ENCODE measurements at regions not wholly inside any gene's neighbourhood (a gene's known extent, or its start where the extent isn't known, plus 50 kb on each side); places are given as distances from the start of the nearest gene placed in this dataset.

- CTCF ChIA-PET, result no interaction called here
- H3K27ac ChIP-seq (ENCODE audit: control insufficient read depth, insufficient read depth), result no peak overlapping the region
- H4K20me1 ChIP-seq (ENCODE audit: control insufficient read depth, insufficient read depth), result no peaks in the 10 kb centered on the region
- POLR2A ChIA-PET, result no interaction called here
- RAD21 ChIA-PET (ENCODE audit: unreplicated experiment), result no interaction called here
- in situ Hi-C loops (cut with MboI) (no loop called here), intact Hi-C loops (cut with micrococcal nuclease; ENCODE audit: unreplicated experiment) (no loop called here)
- no peak for TF ChIP-seq RAD51 (IDR thresholded peaks at IDR 0.05)
- TF ChIP-seq BCL3 (IDR thresholded peaks at IDR 0.05; ENCODE audit: borderline replicate concordance, insufficient read depth, low read depth, low read length, poor library complexity, severe bottlenecking), result no peak
- no peak overlapping the region for H3K4me3 ChIP-seq
- no TSS peak for BruUV-seq (replicated peaks)
- H2AFZ ChIP-seq (ENCODE audit: control insufficient read depth, low read depth, low read length), result no peak overlapping the region
- no peaks in the 10 kb centered on the region for H3K27me3 ChIP-seq (replicated peaks in 1 of 2; ENCODE audit: control insufficient read depth in 2 of 2, insufficient read depth in 2 of 2, low read length in 1 of 2)
- no peaks in the 10 kb centered on the region for H3K36me3 ChIP-seq (ENCODE audit: control insufficient read depth in 2 of 2, insufficient read depth in 2 of 2, low read length in 1 of 2)
- H3K4me2 ChIP-seq (ENCODE audit: control insufficient read depth, insufficient read depth), result no peak overlapping the region
- no peaks in the 10 kb centered on the region for H3K9me3 ChIP-seq (replicated peaks; ENCODE audit: control insufficient read depth, insufficient read depth, low read length)
- H3K79me2 ChIP-seq (ENCODE audit: control insufficient read depth, insufficient read depth, low read length), result no peaks in the 10 kb centered on the region
- ATAC-seq, result no peak
- FAIRE-seq, result no peak
- no peak for DNase-seq (ENCODE audit: low read depth, low spot score)
- no peaks in the 10 kb centered on the region for H3K4me1 ChIP-seq (ENCODE audit: control insufficient read depth, insufficient read depth, low read length)
- 5% methylated on average over 1 of the region's 1 CpG for WGBS (ENCODE audit: insufficient coverage, insufficient replicate concordance, low lambda C conversion rate, missing lambda C conversion rate)
- no peak overlapping the region for H3K9ac ChIP-seq (ENCODE audit: control insufficient read depth, insufficient read depth, low read length)
- SMC1A ChIA-PET (ENCODE audit: uncharacterized antibody, unreplicated experiment), result interaction anchor here (1.0 kb wide), 1 partner anchor 18 kb away, joined by 3 read pairs; no protein-coding TSS in a partner anchor
These were observed 334.7 kb upstream of the SLC8A1 start for GRCh38 chr2:40786636-40787035.

- BruUV-seq (replicated peaks), result no TSS peak
- DNase-seq (ENCODE audit: low read depth, low spot score) (no peak), FAIRE-seq (no peak), ATAC-seq (no peak)
- in situ Hi-C loops (cut with MboI) (no loop called here), intact Hi-C loops (cut with micrococcal nuclease; ENCODE audit: unreplicated experiment) (no loop called here)
- H3K4me1 ChIP-seq (ENCODE audit: control insufficient read depth, insufficient read depth, low read length), result no peaks in the 10 kb centered on the region
- no peaks in the 10 kb centered on the region for H3K9me3 ChIP-seq (replicated peaks; ENCODE audit: control insufficient read depth, insufficient read depth, low read length)
- H3K4me3 ChIP-seq, result no peak overlapping the region
- POLR2A ChIA-PET, result no interaction called here
- no peak for TF ChIP-seq CHD4 (IDR thresholded peaks at IDR 0.05)
- H3K27ac ChIP-seq (ENCODE audit: control insufficient read depth, insufficient read depth), result no peak overlapping the region
- no peak overlapping the region for H3K4me2 ChIP-seq (ENCODE audit: control insufficient read depth, insufficient read depth)
- no peaks in the 10 kb centered on the region for H4K20me1 ChIP-seq (ENCODE audit: control insufficient read depth, insufficient read depth)
- RAD21 ChIA-PET (ENCODE audit: unreplicated experiment), result no interaction called here
- H3K36me3 ChIP-seq (ENCODE audit: control insufficient read depth in 2 of 2, insufficient read depth in 2 of 2, low read length in 1 of 2), result no peaks in the 10 kb centered on the region
- SMC1A ChIA-PET (ENCODE audit: uncharacterized antibody, unreplicated experiment), result no interaction called here
- 21% methylated on average over 2 of the region's 2 CpGs for WGBS (ENCODE audit: insufficient coverage, insufficient replicate concordance, low lambda C conversion rate, missing lambda C conversion rate)
- CTCF ChIA-PET, result no interaction called here
- H3K9ac ChIP-seq (ENCODE audit: control insufficient read depth, insufficient read depth, low read length), result no peak overlapping the region
- no peak overlapping the region for H2AFZ ChIP-seq (ENCODE audit: control insufficient read depth, low read depth, low read length)
- H3K79me2 ChIP-seq (ENCODE audit: control insufficient read depth, insufficient read depth, low read length), result no peaks in the 10 kb centered on the region
- no peaks in the 10 kb centered on the region for H3K27me3 ChIP-seq (replicated peaks in 1 of 2; ENCODE audit: control insufficient read depth in 2 of 2, insufficient read depth in 2 of 2, low read length in 1 of 2)
These were observed 345.2 kb upstream of the SLC8A1 start for GRCh38 chr2:40797120-40797519.

All from GM12878 (cell line).